Lung (tissue), 11 donors: ENCODE measurements at regions not wholly inside any gene's neighbourhood (a gene's known extent, or its start where the extent isn't known, plus 50 kb on each side); places are given as distances from the start of the nearest gene placed in this dataset.

Experiments used
- ATAC-seq: fragments of 200-7000 bp; cut with Tn5 transposase; one replicate; pipeline ENCODE4 v1.9.1; 2020; ENCODE audit warnings: moderate number of reproducible peaks; ENCODE audit not compliant: insufficient read depth, low FRiP score
- DNase-seq, 3 donors: peaks; one replicate each; pipeline ENCODE4 v3.0.0-alpha.2; 2013 to 2017
- H3K27ac ChIP-seq, 2 donors: one replicate each; pipeline ENCODE4 v1.5.1; 2013; ENCODE audit warnings: mild to moderate bottlenecking in 2 of 2, moderate library complexity in 2 of 2, control low read depth in 1 of 2, inconsistent platforms in 1 of 2, low read depth in 1 of 2, low read length in 1 of 2
- H3K27me3 ChIP-seq, 3 donors: one replicate each; pipeline ENCODE4 v1.5.1; 2013; ENCODE audit warnings: low read length in 2 of 3; ENCODE audit not compliant: control insufficient read depth in 3 of 3, insufficient read depth in 3 of 3
- H3K36me3 ChIP-seq, 4 donors: one replicate each; pipeline ENCODE4 v1.5.1; 2013; ENCODE audit warnings: low read length in 4 of 4, mild to moderate bottlenecking in 1 of 4, moderate library complexity in 1 of 4; ENCODE audit not compliant: control insufficient read depth in 4 of 4, insufficient read depth in 4 of 4
- H3K4me1 ChIP-seq, 5 donors: one replicate each; pipeline ENCODE4 v1.5.1; 2013; ENCODE audit warnings: low read length in 5 of 5, mild to moderate bottlenecking in 2 of 5, moderate library complexity in 1 of 5; ENCODE audit not compliant: control insufficient read depth in 5 of 5, insufficient read depth in 5 of 5
- H3K4me3 ChIP-seq: one replicate; pipeline ENCODE4 v1.5.1; 2013; ENCODE audit warnings: mild to moderate bottlenecking, control low read depth, moderate library complexity
- H3K9ac ChIP-seq, 2 donors: one replicate each; pipeline ENCODE4 v1.5.1; 2013; ENCODE audit warnings: low read length in 2 of 2, control low read depth in 1 of 2; ENCODE audit not compliant: insufficient read depth in 1 of 2
- H3K9me3 ChIP-seq, 4 donors: one replicate each; pipeline ENCODE4 v1.5.1; 2013; ENCODE audit warnings: low read length in 3 of 4, mild to moderate bottlenecking in 1 of 4, moderate library complexity in 1 of 4; ENCODE audit not compliant: control insufficient read depth in 4 of 4, insufficient read depth in 3 of 4
- CTCF ChIP-seq: IDR thresholded peaks from 2 replicates; pipeline ENCODE4 v1.5.1; 2012; ENCODE audit warnings: mild to moderate bottlenecking; ENCODE audit errors: control extremely low read depth, extremely low read depth
- WGBS, 2 donors: extraction: QIAGEN DNeasy Blood & Tissue Kit; methylation state at CpG; one replicate each; pipeline ENCODE4 v1.1.7; 2013; 5-methylcytosine and 5-hydroxymethylcytosine counted together
- donor health status: control.
- donor health status: control.
- donor health status: Bipolar disorder and iron deficiency.
- donor health status: healthy.
- donor health status: DM: yes; HTN: yes; CAD: no.

- H3K27me3 ChIP-seq: no peaks in the 10 kb centered on the region
- no peak for TF ChIP-seq CTCF
- no peak overlapping the region for H3K9ac ChIP-seq
- H3K9me3 ChIP-seq: peaks cover 0 to 2% (median 0%) of the 10 kb centered on the region in 4 donors
- H3K4me1 ChIP-seq: no peaks in the 10 kb centered on the region
- no peak overlapping the region for H3K27ac ChIP-seq
- 83 to 87% methylated on average over 3 of the region's 3 CpGs for WGBS, 2 donors
- H3K4me3 ChIP-seq: no peak overlapping the region
- DNase-seq (no peak), ATAC-seq (no peak)
- no peaks in the 10 kb centered on the region for H3K36me3 ChIP-seq
These were observed 190.1 kb upstream of the RNF32 start for GRCh38 chr7:156450473-156450872.

- no peak for ATAC-seq
- no peaks in the 10 kb centered on the region for H3K27me3 ChIP-seq
- no peak overlapping the region for H3K4me3 ChIP-seq
- WGBS, 2 donors: 79 to 86% methylated on average over 1 of the region's 1 CpG
- H3K9ac ChIP-seq: no peak overlapping the region
- no peak for TF ChIP-seq CTCF
- H3K9me3 ChIP-seq: peaks cover 0 to 4% (median 0%) of the 10 kb centered on the region in 4 donors
- H3K27ac ChIP-seq: no peak overlapping the region
- H3K4me1 ChIP-seq: no peaks in the 10 kb centered on the region
- H3K36me3 ChIP-seq: no peaks in the 10 kb centered on the region
- DNase-seq: no peak
These were observed 191.7 kb upstream of the RNF32 start for GRCh38 chr7:156448918-156449317.

GRCh38 chr7:156446990-156447389 lies 193.6 kb upstream of the RNF32 start:
- ATAC-seq (no peak), DNase-seq (no peak)
- no peaks in the 10 kb centered on the region for H3K27me3 ChIP-seq
- H3K9me3 ChIP-seq: peaks cover 0 to 4% (median 0%) of the 10 kb centered on the region in 4 donors
- TF ChIP-seq CTCF: no peak
- H3K36me3 ChIP-seq: no peaks in the 10 kb centered on the region
- no peak overlapping the region for H3K4me3 ChIP-seq
- no peak overlapping the region for H3K27ac ChIP-seq
- H3K4me1 ChIP-seq: no peaks in the 10 kb centered on the region
- H3K9ac ChIP-seq: no peak overlapping the region

GRCh38 chr7:156445997-156446761 lies 194.4 kb upstream of the RNF32 start:
- H3K4me3 ChIP-seq: no peak overlapping the region
- no peaks in the 10 kb centered on the region for H3K27me3 ChIP-seq
- H3K9me3 ChIP-seq: peaks cover 0 to 4% (median 0%) of the 10 kb centered on the region in 4 donors
- H3K4me1 ChIP-seq: no peaks in the 10 kb centered on the region
- WGBS, 2 donors: 85 to 90% methylated on average over 16 of the region's 16 CpGs
- H3K9ac ChIP-seq: no peak overlapping the region
- no peak for TF ChIP-seq CTCF
- no peaks in the 10 kb centered on the region for H3K36me3 ChIP-seq
- DNase-seq (no peak), ATAC-seq (no peak)
- no peak overlapping the region for H3K27ac ChIP-seq
